RWPE1 (cell line): ENCODE measurements at regions not wholly inside any gene's neighbourhood (a gene's known extent, or its start where the extent isn't known, plus 50 kb on each side); places are given as distances from the start of the nearest gene placed in this dataset.

ENCODE experiments used
- CTCF ChIA-PET: fragments of 350-600 bp; sonication (Branson Sonifier 250); formaldehyde crosslinking; extraction: SDS; loops from one replicate; lab custom pipeline; 2021; lab: Yijun Ruan, JAX
- POLR2A ChIA-PET: fragments of 400-600 bp; formaldehyde crosslinking; extraction: SDS; loops from one replicate; lab custom pipeline; 2020; ENCODE audit warnings: antibody characterized with exemption; ENCODE audit not compliant: low non-redundant PET; lab: Yijun Ruan, JAX
- DNase-seq: peaks from one replicate; pipeline ENCODE4 v3.0.0; 2012; ENCODE audit warnings: low spot score
- H3K27ac ChIP-seq: fragments of 450-650 bp; 2 replicates; pipeline ENCODE4 v1.5.1; 2017
- CTCF ChIP-seq: fragments of 450-650 bp; conservative IDR thresholded peaks from 2 replicates; pipeline ENCODE4 v1.5.1; 2017; ENCODE audit warnings: low read depth, mild to moderate bottlenecking

GRCh38 chr7:94244760-94245159 is 149.9 kb upstream of the COL1A2 start:
- DNase-seq = no peak
- ChIA-PET POLR2A (no interaction called here), CTCF (no interaction called here)
- no peak for TF ChIP-seq CTCF
- H3K27ac ChIP-seq = no peak overlapping the region

- DNase-seq = no peak
- no peak overlapping the region for H3K27ac ChIP-seq
- no peak for TF ChIP-seq CTCF
- CTCF ChIA-PET = interaction anchor here (0.5 to 0.6 kb wide), 2 partner anchors 25 to 956 kb away, joined by 3 to 6 read pairs; no protein-coding TSS in a partner anchor
- POLR2A ChIA-PET = no interaction called here
Observed at GRCh38 chr7:94245500-94245899, 149.2 kb upstream of the COL1A2 start.

- ChIA-PET POLR2A (no interaction called here), CTCF (no interaction called here)
- no peak overlapping the region for H3K27ac ChIP-seq
- DNase-seq = no peak
- no peak for TF ChIP-seq CTCF
Observed at GRCh38 chr7:94247970-94248369, 146.7 kb upstream of the COL1A2 start.

- no peak overlapping the region for H3K27ac ChIP-seq
- TF ChIP-seq CTCF = no peak
- POLR2A ChIA-PET = no interaction called here
- DNase-seq = no peak
- CTCF ChIA-PET = no interaction called here
Observed at GRCh38 chr7:94249631-94250030, 145.1 kb upstream of the COL1A2 start.

GRCh38 chr7:94250124-94250523 is 144.6 kb upstream of the COL1A2 start:
- CTCF ChIA-PET = interaction anchor here (0.6 kb wide), 1 partner anchor 272 kb away, joined by 4 read pairs; no protein-coding TSS in a partner anchor
- H3K27ac ChIP-seq = no peak overlapping the region

GRCh38 chr7:94250987-94251386 is 143.7 kb upstream of the COL1A2 start:
- CTCF ChIA-PET = no interaction called here
- DNase-seq = no peak
- H3K27ac ChIP-seq = no peak overlapping the region
- no peak for TF ChIP-seq CTCF
- POLR2A ChIA-PET = no interaction called here

More at GRCh38 chr7:94250124-94250523, 144.6 kb upstream of the COL1A2 start:
- no peak for TF ChIP-seq CTCF
- no peak for DNase-seq
- POLR2A ChIA-PET = no interaction called here
